HG03457 (cell line): ENCODE measurements at regions not wholly inside any gene's neighbourhood (a gene's known extent, or its start where the extent isn't known, plus 50 kb on each side); places are given as distances from the start of the nearest gene placed in this dataset.

Source experiments
- ATAC-seq: cut with Tn5 transposase; IDR thresholded peaks from one replicate; pipeline ENCODE4 v1.9.1; 2021; ENCODE audit warnings: moderate number of reproducible peaks; ENCODE audit not compliant: unreplicated experiment

DNA sequence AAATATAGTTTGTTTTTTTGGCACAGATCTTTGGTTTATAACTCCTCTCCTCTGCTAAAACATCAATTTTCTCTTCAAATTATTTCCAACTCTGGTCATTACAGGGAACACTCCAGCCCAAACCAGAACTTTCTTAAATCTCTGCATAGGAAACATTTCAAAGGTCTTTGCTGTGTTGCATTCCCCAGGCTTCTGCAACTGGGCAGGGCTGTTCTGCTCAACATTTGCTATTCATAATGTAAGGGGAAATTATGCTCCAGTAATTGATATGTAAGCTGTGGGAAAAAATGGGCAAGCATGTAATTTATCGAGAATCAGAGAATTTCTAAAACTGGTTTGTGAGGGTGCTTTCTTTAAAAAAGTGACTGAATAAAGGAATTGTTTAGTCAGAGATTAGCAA is 410.4 kb downstream of the TUSC7 start:
- no peak for ATAC-seq

DNA sequence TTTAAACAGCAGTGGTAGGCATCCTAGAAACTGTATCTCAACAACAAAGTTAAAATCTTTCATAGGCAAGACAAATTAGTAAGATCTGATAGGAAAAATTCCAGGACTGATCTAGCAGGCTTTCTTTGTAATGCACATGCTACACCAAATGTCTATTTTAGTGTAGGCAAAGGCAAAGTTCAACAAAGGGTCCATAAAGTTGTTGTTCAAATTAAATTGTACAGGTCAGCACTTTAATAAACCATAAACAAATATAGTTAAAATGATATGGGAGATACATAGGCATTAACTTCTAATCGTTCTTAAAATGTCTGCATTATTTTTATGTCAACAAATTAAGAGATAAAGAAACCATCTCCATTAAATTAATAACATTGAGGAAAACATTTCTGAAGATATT is 413.0 kb downstream of the TUSC7 start:
- no peak for ATAC-seq

DNA sequence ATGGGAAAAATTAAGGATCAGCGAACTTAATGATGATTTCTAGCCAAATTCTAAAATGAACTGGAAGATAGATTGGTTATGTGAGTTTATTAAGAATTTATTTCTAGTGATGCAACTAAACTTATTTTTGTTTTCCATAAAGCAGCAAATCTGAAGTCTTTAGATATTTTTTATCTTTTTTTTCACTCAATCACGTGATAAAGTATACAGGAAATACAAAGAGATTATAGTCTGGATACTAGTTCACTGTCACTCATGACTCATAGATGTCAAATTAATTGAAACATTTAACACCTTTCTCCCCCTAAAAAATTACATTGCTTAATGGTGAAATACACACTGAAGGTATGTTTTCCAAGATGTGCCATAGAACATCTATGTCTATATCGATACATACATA is 416.9 kb downstream of the TUSC7 start:
- no peak for ATAC-seq

DNA sequence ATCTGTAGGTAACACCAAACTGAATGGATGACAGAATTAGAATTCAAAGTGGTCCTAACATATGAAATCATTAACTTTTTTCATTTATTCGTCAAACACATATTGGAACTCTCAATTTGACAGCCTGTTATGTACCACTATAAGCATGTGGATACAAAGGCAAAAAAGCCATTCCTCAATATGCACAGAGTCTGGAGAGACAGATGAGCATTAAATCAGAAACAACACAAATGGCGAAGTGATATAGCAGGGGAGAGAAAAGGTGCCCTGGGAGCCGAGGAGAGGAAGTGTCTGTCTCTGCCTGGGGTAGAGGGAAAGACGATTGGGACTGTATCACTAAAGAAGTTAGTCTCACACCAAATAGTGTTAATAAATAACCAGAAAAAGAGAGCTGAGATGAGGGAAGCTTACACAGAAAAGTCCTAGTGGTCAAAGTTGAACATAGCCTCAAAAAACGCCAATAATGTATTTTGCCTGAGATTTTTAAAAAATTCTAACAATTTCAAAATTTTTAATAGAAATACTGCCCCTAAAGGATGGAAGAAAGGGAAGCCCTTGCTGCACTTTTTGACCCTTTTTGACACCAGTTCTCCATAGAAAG is 417.5 kb downstream of the TUSC7 start:
- ATAC-seq: no peak

DNA sequence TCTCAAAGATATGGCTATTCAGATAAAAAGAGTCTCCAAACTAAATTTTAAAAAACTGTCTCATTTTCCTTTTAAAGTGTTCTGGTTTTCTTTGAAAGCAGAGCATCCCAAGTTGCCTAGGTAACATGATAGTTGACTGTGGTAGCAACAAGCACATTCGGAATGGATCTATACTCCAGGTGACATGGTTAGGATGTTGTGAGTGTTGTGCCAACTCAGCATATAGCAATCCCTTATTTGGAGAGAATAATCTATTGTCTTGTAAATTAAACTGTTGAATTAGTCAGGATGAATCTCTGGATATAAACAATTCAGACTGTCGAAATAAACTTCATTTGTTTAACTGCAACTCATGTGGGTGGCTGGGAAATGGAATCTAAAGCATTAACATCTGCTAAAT is 418.6 kb downstream of the TUSC7 start:
- ATAC-seq: no peak

DNA sequence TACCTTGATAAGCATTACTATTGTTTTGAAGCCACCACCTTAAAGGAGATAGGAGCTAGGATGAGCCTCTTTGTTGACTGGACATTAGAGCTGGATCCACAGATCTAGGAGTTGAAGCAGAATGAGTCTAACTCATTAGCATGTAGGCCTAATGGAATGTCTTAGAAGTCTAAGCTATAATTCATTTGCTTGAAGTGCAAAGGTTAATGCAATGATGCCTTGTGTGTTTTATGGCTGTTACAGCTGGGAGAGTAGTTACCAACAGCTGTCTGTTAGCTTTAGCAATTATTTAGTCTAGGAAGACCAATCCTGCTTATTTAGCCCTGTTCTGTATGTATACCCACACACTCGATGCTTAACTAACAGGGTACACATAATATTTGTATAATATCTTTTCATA is 419.3 kb downstream of the TUSC7 start:
- ATAC-seq: no peak

DNA sequence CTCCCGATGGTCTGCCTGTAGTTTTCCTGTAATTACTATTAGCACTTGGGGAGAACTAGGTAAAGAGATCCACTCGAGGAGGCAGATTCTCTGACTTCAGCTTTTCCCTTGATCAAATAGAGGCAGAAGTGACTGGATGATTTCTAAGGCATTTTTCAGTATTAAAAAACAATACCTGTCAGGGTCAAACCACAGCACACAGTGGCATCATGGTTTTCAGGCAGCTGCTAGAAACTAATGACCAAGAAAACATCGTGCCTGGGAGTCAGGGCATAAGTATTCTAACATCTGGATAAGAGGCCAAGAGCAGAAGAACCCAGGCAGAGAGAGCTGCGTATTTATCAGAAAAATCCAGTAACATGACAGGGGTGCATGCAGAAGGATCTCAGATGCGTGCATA is 419.9 kb downstream of the TUSC7 start:
- ATAC-seq: no peak

DNA sequence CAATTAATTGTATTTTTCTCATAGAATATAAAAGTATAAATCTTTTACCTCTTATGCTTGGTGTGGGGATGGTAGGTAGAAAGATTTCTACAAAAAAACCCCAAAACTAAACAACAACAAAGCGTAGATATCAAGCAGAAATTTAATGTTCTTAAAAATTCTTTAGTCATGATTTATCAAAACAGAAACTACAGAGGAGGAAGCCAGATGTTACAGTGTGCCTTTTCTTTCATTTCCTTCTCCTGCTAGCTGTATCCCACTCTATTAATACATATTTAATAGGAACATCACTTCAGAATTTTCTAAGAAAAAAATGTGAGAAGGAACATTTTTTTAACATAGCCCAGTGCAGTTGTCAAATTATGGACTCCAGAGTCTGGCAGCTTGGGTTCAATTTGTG is 420.6 kb downstream of the TUSC7 start:
- ATAC-seq: no peak

DNA sequence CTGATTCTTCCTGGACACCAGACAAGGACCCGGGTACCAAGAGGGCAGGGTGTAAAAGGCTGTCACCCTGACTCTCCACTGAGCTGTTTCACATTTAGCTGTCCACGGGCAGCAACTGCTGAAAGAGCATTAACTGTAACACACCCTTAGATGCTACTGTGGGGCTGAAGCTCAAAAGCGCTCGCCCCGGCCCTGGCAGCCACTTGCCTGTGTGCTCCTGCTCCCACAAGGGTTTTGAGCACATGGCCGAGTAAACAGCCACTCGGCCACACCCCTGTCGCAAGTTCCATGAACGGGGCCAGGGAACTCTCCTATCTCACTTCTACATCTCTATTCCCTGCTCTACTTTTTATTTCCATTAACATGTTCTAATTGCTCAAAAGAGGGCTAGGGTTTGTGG is 421.7 kb downstream of the TUSC7 start:
- ATAC-seq: no peak

DNA sequence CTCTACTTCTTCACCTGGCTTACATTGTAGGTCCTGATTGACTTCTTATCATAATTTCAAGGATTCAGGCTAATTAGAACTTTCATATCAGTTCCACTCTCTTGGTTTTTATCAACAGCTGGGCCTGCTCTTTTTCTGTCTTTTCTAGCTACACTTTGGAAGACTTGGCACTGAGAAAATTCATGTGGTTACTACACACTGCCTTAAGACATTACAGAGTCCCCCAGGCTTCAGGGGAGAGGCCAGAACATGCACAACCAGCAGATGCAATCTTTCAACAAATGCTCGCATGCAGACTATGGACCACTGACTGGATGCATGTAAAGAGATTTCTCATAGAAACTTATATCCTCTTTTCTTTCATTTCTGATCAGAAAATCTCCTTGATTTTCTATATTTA is 423.5 kb downstream of the TUSC7 start:
- ATAC-seq: no peak

DNA sequence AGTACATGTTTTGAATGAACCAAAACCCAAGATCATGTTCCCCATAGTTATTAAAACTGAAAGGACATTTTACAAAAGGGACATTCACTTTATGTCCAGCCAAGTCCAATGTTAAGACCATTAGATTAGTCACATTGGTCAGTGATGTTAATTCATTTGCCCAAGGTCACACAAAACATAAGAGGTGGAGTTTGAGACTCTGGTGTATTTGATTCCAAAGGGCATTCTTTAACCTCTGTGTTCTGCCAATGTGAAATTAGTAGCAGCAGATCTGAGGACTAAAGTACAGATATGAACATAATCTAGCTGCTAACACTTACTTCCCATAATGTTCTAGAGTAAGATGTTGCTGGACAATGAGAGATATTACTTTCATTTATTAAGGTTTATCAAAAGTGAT is 425.6 kb downstream of the TUSC7 start:
- ATAC-seq: no peak

DNA sequence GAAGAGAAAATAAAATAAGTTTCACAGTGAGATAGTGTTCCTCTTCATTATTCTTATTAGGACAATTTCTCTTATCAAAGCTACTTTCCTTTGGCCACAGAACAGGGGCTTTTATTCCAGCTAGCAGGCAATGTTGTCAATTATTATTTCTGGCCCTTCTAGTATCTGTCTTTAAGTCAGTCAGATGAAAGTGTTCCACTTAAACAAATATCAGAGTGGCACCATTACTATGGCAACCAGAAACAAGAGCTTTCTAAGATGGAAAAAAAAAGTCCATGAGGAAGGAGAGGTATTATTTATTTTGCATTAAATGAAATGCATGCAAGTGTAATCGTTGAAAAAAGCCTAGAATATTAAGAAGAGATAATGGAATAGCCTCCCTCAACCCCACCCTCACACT is 426.4 kb downstream of the TUSC7 start:
- no peak for ATAC-seq

DNA sequence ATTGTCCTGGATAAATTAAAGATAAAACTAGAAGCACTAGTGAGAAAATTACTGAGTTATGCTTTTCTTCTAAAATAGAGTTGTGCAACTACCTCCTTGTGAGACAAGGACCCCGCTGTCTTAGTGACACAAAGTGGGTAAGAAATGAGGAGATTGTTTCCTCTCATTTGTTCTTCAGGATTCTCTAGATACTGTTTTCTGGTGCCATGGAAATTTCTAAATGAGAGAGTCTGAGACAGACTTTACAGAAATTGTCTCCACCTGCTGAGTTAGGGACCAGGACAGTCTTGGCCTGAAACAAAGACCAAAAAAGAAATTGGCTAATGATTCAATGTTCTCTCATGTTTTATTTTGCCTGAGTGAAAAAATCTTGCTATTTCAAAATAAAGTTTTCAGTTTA is 427.5 kb downstream of the TUSC7 start:
- ATAC-seq: no peak

DNA sequence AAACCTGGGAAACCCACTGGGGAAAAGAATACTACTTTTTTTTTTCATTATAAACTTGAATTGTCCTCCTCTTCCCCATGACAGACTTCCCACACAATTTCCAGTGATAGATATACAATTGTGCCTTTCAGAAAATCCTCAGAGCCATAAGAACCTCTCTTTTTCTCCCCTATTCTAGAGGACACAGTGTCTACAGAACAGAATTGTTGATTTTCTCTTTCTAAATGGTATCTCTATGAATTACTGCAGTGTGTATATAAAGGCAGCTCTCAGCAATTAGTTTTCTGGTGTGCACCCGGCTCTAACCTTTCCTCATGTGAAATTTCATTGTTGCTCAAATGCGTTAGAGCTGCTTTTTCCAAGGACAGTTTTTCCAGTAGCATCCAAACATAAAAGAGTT is 430.1 kb downstream of the TUSC7 start:
- no peak for ATAC-seq

DNA sequence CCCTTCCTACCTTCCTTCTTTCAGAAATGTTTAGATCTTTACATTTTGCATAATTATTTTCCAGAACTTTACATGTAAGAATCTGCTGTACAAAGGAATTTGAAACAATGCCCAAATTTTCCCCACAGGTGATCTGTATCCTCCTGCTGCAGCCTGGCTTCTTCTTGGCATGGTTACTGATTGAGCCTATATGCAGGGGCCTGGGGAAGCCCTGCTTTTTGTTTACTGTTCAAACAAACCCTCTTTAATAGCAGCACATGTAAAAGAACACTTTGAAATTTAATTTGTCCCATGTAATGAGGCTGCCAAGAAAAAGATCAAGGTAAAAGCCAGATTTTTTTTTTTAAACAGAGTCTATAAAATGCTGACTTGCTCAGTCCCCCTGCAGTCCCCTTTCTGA is 432.2 kb downstream of the TUSC7 start:
- no peak for ATAC-seq

DNA sequence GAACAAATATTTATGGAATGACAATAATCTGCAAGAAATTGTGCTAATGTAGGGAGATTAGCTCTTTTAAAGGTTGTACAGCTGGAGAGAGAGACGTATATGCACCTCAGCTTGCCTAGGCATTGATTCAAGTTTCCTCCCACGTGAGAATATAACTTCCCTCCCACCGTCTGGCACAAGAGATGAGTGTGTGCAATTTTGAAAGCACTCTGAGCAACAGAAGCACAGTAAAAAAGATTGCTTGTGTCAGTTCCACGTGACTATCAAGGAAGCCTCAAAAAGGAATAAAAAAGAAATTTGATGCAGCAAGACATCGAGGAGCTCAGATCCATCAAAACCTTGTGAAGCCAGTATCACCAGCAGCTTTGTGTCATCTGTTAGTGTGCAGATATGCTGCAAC is 435.3 kb downstream of the TUSC7 start:
- ATAC-seq: no peak

DNA sequence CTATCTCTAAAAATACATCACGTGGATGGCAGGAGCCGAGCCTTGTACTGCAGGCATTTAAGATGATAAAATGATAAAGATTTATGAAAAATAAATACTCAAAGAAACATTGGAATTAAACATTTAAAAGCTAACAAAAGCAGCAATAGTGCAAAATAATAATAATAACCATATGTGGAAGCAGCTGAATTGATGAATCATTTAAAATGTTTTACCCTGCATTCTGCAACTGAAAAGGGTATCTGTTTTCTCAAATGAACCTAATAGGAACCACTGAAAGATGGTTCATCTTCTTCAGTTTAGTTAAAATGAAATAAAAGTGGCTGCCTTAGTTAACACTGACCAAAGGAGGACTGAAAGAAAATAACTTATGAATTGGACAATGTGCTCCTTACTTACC is 436.1 kb downstream of the TUSC7 start:
- no peak for ATAC-seq

DNA sequence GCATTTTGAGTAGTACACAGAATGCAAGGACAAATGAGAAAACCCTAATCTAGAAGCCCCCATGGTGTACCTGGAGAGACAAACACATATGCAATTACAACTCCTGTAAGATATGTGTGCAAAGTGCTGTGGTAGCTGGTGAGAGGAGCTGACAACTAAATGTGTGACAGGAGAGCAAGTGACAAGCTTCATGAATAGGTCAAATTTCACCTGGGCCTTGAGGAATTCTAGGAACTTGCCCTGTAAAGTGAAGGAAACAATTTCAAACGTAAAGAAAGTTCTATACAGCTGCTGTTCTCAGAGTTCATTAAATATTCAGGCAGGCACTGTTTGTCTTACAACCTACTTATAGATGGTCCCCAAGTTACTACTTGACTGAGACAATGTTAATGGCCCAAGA is 437.0 kb downstream of the TUSC7 start:
- ATAC-seq: no peak

DNA sequence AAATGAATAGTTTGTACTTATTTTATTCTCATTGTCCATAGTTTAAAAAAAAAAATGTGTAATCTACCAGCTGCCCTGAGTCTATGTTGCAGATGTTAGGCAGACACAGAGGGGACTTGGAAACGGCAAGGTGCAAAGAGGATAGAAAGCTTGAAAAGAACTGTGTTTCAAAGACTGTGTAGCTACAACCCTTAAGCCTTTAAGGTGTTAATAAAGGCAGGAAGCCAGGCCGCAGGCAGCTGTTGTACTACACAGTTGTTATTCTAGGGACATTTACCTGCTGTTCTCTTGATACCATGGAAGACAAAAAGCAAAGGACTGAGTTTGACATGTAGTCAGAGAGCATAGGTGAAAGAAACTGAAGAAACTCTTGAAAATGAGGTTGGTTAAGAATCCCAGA is 440.0 kb downstream of the TUSC7 start:
- ATAC-seq: no peak

DNA sequence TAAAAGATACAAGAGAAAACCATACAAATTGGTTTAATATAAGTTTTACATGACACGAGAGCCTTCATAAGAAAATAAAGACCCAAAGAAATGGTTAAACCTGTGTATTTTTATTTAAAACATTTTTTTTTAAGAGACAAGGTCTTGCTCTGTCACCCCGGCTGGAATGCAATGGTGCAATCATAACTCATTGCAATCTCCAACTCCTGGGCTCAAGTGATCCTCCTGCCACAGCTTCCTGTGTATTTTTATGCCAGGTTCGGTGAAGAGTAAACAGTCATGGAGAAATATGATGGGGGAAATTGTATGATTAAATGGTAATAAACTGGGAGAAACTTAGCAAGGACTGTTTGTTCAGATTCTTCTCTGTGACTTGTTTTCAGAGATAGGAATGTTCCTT is 441.0 kb downstream of the TUSC7 start:
- no peak for ATAC-seq

DNA sequence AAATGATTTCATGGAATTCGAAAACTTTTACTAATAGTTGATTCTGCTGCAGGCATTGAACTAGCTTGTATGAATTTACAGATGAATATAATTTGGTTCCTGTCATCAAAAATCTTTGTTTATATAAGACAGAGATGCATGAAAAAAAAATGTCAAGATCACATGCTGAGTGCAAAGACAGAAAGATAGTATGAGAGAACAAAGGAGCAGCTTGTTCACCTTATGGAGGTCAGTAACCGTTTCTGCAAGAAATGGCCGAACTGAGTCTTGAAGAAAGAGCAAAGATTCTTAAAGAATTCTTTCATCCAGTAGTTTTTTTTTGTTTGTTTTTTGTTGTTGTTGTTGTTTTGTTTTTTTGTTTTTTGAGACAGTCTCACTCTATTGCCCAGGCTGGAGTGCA is 450.6 kb downstream of the TUSC7 start:
- ATAC-seq: no peak

DNA sequence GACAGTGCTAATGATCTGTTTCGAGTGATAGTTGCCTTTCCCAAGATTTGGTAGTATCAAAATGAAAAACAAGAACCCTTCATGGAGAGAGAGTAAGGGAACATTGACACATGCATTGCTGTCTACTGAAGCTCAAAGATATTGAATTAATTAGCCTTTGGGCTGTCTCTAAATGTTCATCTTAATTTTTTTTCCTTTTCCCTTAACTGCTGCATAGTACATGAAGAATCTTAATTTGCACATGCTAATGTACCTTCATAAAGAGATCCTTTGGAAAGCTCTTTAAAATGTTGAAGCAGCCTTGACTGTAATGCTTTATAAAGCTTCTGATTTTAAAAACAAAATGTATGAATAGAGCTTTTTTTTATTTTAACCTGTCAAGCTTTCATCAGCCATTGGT is 452.2 kb downstream of the TUSC7 start:
- ATAC-seq: no peak

DNA sequence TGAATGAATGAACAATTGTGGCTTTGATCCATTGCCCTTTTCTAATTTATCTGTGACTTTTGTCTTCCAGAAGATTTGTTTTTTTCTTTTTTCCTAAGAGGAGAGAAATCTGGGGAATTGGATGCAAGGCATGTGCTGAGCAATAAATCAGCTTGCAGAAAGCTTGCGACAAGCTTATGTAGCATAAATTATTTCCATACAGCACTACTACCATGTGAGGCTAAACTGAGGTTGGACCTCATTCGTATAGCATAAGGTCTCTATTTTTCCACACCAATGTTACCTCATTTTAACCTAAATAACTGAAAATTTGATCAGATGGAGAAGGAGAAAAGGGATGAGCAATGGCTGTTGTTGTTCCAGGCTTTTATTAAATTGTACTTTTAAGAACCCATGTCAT is 455.6 kb downstream of the TUSC7 start:
- ATAC-seq: no peak

DNA sequence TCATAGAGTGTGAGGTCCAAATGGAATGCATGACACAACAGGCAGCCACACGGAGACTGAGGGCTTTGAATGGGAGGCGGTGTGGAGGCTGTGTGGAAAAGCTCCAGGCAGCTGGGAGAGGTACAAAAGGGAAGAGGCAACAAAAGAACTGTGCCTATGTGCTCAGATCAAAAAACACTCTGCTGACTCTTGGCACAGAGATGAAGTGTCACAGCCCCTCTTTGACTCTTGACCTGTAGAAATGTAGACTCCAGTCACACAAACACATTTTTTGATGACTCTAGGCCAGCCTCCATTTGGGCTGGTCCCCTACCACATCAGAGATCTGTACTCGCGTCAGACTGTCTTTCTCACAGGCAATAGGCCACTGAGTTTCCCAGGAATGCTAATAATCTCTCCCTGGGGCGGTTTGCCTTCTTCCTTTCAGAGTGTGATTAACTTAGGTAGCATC is 456.0 kb downstream of the TUSC7 start:
- no peak for ATAC-seq
